OCI-M2 (cell line): ENCODE measurements at regions not wholly inside any gene's neighbourhood (a gene's known extent, or its start where the extent isn't known, plus 50 kb on each side); places are given as distances from the start of the nearest gene placed in this dataset.

ENCODE experiments used
- DNase-seq: peaks from one replicate; lab custom pipeline; 2025; ENCODE audit not compliant: unreplicated experiment; lab: John Stamatoyannopoulos, UW

- DNase-seq, result no peak
Observed at GRCh38 chr15:46682969-46683791, 1034.1 kb upstream of the SEMA6D start.

- DNase-seq, result no peak
Observed at GRCh38 chr15:46685096-46685495, 1032.2 kb upstream of the SEMA6D start.

GRCh38 chr15:46685681-46686080 lies 1031.6 kb upstream of the SEMA6D start:
- no peak for DNase-seq

- DNase-seq, result no peak
Observed at GRCh38 chr15:46696281-46696680, 1021.0 kb upstream of the SEMA6D start.

GRCh38 chr15:46701346-46701745 lies 1016.0 kb upstream of the SEMA6D start:
- no peak for DNase-seq

GRCh38 chr15:46701896-46702295 lies 1015.4 kb upstream of the SEMA6D start:
- DNase-seq, result no peak

GRCh38 chr15:46703020-46703861 lies 1014.1 kb upstream of the SEMA6D start:
- no peak for DNase-seq

- no peak for DNase-seq
Observed at GRCh38 chr15:46703871-46704637, 1013.3 kb upstream of the SEMA6D start.

- DNase-seq, result no peak
Observed at GRCh38 chr15:46707452-46707851, 1009.9 kb upstream of the SEMA6D start.

GRCh38 chr15:46708226-46708625 lies 1009.1 kb upstream of the SEMA6D start:
- no peak for DNase-seq

- DNase-seq, result no peak
Observed at GRCh38 chr15:46709460-46710083, 1007.7 kb upstream of the SEMA6D start.

GRCh38 chr15:46710401-46710960 lies 1006.8 kb upstream of the SEMA6D start:
- DNase-seq, result no peak

GRCh38 chr15:46713045-46713444 lies 1004.3 kb upstream of the SEMA6D start:
- DNase-seq, result no peak

GRCh38 chr15:46714950-46715349 lies 1002.4 kb upstream of the SEMA6D start:
- no peak for DNase-seq

GRCh38 chr15:46723308-46723707 lies 994.0 kb upstream of the SEMA6D start:
- no peak for DNase-seq

- DNase-seq, result no peak
Observed at GRCh38 chr15:46732060-46732459, 985.2 kb upstream of the SEMA6D start.

GRCh38 chr15:46735115-46735514 lies 982.2 kb upstream of the SEMA6D start:
- DNase-seq, result no peak

GRCh38 chr15:46751303-46751702 lies 966.0 kb upstream of the SEMA6D start:
- no peak for DNase-seq

GRCh38 chr15:46753946-46754345 lies 963.4 kb upstream of the SEMA6D start:
- no peak for DNase-seq

GRCh38 chr15:46763091-46763490 lies 954.2 kb upstream of the SEMA6D start:
- no peak for DNase-seq

- no peak for DNase-seq
Observed at GRCh38 chr15:46764851-46765250, 952.5 kb upstream of the SEMA6D start.
